H9 (cell line): ENCODE measurements at regions not wholly inside any gene's neighbourhood (a gene's known extent, or its start where the extent isn't known, plus 50 kb on each side); places are given as distances from the start of the nearest gene placed in this dataset.

Experiments used
- DNase-seq: peaks from one replicate; pipeline ENCODE4 v3.0.0-alpha.2; 2017
- H2AFZ ChIP-seq: one replicate; pipeline ENCODE4 v1.6.1; 2013; ENCODE audit warnings: mild to moderate bottlenecking, low read length, control low read depth, moderate library complexity
- H2AK5ac ChIP-seq: 2 replicates; pipeline ENCODE4 v1.6.1; 2013; ENCODE audit warnings: low read length, control low read depth, mixed read lengths; ENCODE audit not compliant: insufficient read length
- H2BK120ac ChIP-seq: one replicate; pipeline ENCODE4 v1.6.1; 2013; ENCODE audit warnings: low read depth, mild to moderate bottlenecking, low read length, control low read depth, inconsistent platforms; ENCODE audit not compliant: poor library complexity, severe bottlenecking
- H2BK12ac ChIP-seq: 2 replicates; pipeline ENCODE4 v1.6.1; 2013; ENCODE audit warnings: low read length, control low read depth, mixed read lengths, low read depth; ENCODE audit not compliant: insufficient read length
- H2BK15ac ChIP-seq: 2 replicates; pipeline ENCODE4 v1.6.1; 2013; ENCODE audit warnings: low read depth, low read length, control low read depth
- H2BK20ac ChIP-seq: one replicate; pipeline ENCODE4 v1.6.1; 2013; ENCODE audit warnings: low read depth, mild to moderate bottlenecking, low read length, control low read depth, inconsistent platforms; ENCODE audit not compliant: poor library complexity, severe bottlenecking
- H2BK5ac ChIP-seq: 2 replicates; pipeline ENCODE4 v1.6.1; 2013; ENCODE audit warnings: low read length, control low read depth, mixed read lengths; ENCODE audit not compliant: insufficient read length
- H3K14ac ChIP-seq: 2 replicates; pipeline ENCODE4 v1.6.1; 2013; ENCODE audit warnings: low read length, control low read depth; ENCODE audit not compliant: insufficient read depth
- H3K18ac ChIP-seq: 2 replicates; pipeline ENCODE4 v1.6.1; 2013; ENCODE audit warnings: low read depth, mild to moderate bottlenecking, mixed read lengths, low read length, control low read depth; ENCODE audit not compliant: insufficient read length
- H3K23ac ChIP-seq: 2 replicates; pipeline ENCODE4 v1.6.1; 2013; ENCODE audit warnings: low read length, control low read depth, mixed read lengths, low read depth; ENCODE audit not compliant: insufficient read length
- H3K23me2 ChIP-seq: 2 replicates; pipeline ENCODE4 v1.6.1; 2013; ENCODE audit warnings: low read depth, mild to moderate bottlenecking, mixed read lengths, low read length, control low read depth; ENCODE audit not compliant: insufficient read length, poor library complexity, severe bottlenecking
- H3K27ac ChIP-seq: 2 replicates; pipeline ENCODE4 v1.5.1; 2013; ENCODE audit warnings: low read length, control low read depth, mixed read lengths, low read depth; ENCODE audit not compliant: insufficient read length
- H3K27me3 ChIP-seq: 2 replicates; pipeline ENCODE4 v1.6.1; 2013; ENCODE audit warnings: low read length, control low read depth, inconsistent platforms; ENCODE audit not compliant: insufficient read depth
- H3K4ac ChIP-seq: 2 replicates; pipeline ENCODE4 v1.6.1; 2013; ENCODE audit warnings: low read depth, mild to moderate bottlenecking, control low read depth, inconsistent platforms, low read length, moderate library complexity
- H3K4me1 ChIP-seq: 2 replicates; pipeline ENCODE4 v1.6.1; 2013; ENCODE audit warnings: low read length, control low read depth, inconsistent platforms; ENCODE audit not compliant: insufficient read depth
- H3K4me2 ChIP-seq: 2 replicates; pipeline ENCODE4 v1.6.1; 2013; ENCODE audit warnings: low read length, control low read depth, mixed read lengths; ENCODE audit not compliant: insufficient read length, insufficient read depth
- H3K56ac ChIP-seq: 2 replicates; pipeline ENCODE4 v1.6.1; 2013; ENCODE audit warnings: low read depth, mild to moderate bottlenecking, mixed read lengths, low read length, control low read depth; ENCODE audit not compliant: insufficient read length
- H3K79me1 ChIP-seq: 2 replicates; pipeline ENCODE4 v1.6.1; 2013; ENCODE audit warnings: low read depth, mild to moderate bottlenecking, moderate library complexity, low read length, control low read depth, inconsistent platforms; ENCODE audit not compliant: insufficient read depth, poor library complexity, severe bottlenecking
- H3K79me2 ChIP-seq: 2 replicates; pipeline ENCODE4 v1.6.1; 2013; ENCODE audit warnings: low read length, control low read depth, inconsistent platforms; ENCODE audit not compliant: insufficient read depth
- H3K9ac ChIP-seq: 2 replicates; pipeline ENCODE4 v1.6.1; 2013; ENCODE audit warnings: low read length, control low read depth, mixed read lengths; ENCODE audit not compliant: insufficient read length; ENCODE audit errors: extremely low read depth
- H3K9me3 ChIP-seq: one replicate; pipeline ENCODE4 v1.6.1; 2013; ENCODE audit warnings: low read depth, low read length, inconsistent platforms; ENCODE audit not compliant: control insufficient read depth
- H3T11ph ChIP-seq: one replicate; pipeline ENCODE4 v1.6.1; 2013; ENCODE audit warnings: mild to moderate bottlenecking, low read length, control low read depth, inconsistent platforms
- H4K20me1 ChIP-seq: one replicate; pipeline ENCODE4 v1.6.1; 2013; ENCODE audit not compliant: control insufficient read depth, insufficient read length, insufficient read depth
- H4K5ac ChIP-seq: 2 replicates; pipeline ENCODE4 v1.6.1; 2013; ENCODE audit warnings: low read depth, mild to moderate bottlenecking, mixed read lengths, low read length, control low read depth; ENCODE audit not compliant: insufficient read length
- H4K8ac ChIP-seq: replicated peaks from 2 replicates; pipeline ENCODE4 v1.6.1; 2013; ENCODE audit warnings: low read length, control low read depth, mixed read lengths, low read depth; ENCODE audit not compliant: insufficient read length
- H4K91ac ChIP-seq: 2 replicates; pipeline ENCODE4 v1.6.1; 2013; ENCODE audit warnings: low read depth, mild to moderate bottlenecking, moderate library complexity, mixed read lengths, low read length, control low read depth; ENCODE audit not compliant: insufficient read length
- H3K27ac Mint-ChIP-seq, 3 experiments: 2 replicates in 2 of 3; 3 replicates in 1 of 3; pipeline ENCODE4 v1.8.0; 2020 to 2021; ENCODE audit warnings: mixed read lengths in 3 of 3, mild to moderate bottlenecking in 1 of 3, moderate library complexity in 1 of 3
- H3K27me3 Mint-ChIP-seq: 2 replicates; pipeline ENCODE4 v1.8.0; 2021; ENCODE audit warnings: low read depth, mild to moderate bottlenecking, moderate library complexity, mixed read lengths
- H3K36me3 Mint-ChIP-seq, 3 experiments: 2 replicates in 2 of 3; 3 replicates in 1 of 3; pipeline ENCODE4 v1.8.0; 2020 to 2021; ENCODE audit warnings: low read depth in 3 of 3, mixed read lengths in 3 of 3; ENCODE audit not compliant: insufficient read depth in 1 of 3
- H3K4me1 Mint-ChIP-seq, 2 experiments: 2 replicates each; pipeline ENCODE4 v1.8.0; 2020; ENCODE audit warnings: mixed read lengths in 2 of 2
- H3K4me3 Mint-ChIP-seq, 2 experiments: 2 replicates in 1 of 2; 3 replicates in 1 of 2; pipeline ENCODE4 v1.8.0; 2020 to 2021; ENCODE audit warnings: mild to moderate bottlenecking in 2 of 2, mixed read lengths in 2 of 2, moderate library complexity in 1 of 2
- H3K9me3 Mint-ChIP-seq, 2 experiments: 2 replicates in 1 of 2; 3 replicates in 1 of 2; pipeline ENCODE4 v1.8.0; 2020; ENCODE audit warnings: mild to moderate bottlenecking in 2 of 2, mixed read lengths in 2 of 2, moderate library complexity in 1 of 2
- CTCF ChIP-seq: fragments of 200-600 bp; sonication (generic); conservative IDR thresholded peaks from 3 replicates; pipeline ENCODE4 v1.8.0; 2021; ENCODE audit warnings: antibody characterized with exemption, mild to moderate bottlenecking

GRCh38 chr3:178275311-178275710, 260.9 kb upstream of the KCNMB2 start:
- H3K27me3 Mint-ChIP-seq, result no peaks in the 10 kb centered on the region
- H3K23ac ChIP-seq, result no peak overlapping the region
- no peaks in the 10 kb centered on the region for H4K20me1 ChIP-seq

More at GRCh38 chr3:178275311-178275710, 260.9 kb upstream of the KCNMB2 start:
- H2BK120ac ChIP-seq, result no peak overlapping the region
- H3K18ac ChIP-seq, result no peak overlapping the region
- no peak overlapping the region for H3K27ac ChIP-seq
- no peak overlapping the region for H2AFZ ChIP-seq
- H4K91ac ChIP-seq, result no peak overlapping the region
- Mint-ChIP-seq H3K36me3 (peaks cover 6 to 10% (median 10%) of the 10 kb centered on the region in 3 experiments; a peak in 6 of 7 replicates), H3K4me1 (no peaks in the 10 kb centered on the region), H3K27ac (no peak overlapping the region), H3K9me3 (peaks cover 10 to 11% of the 10 kb centered on the region in 2 experiments), H3K4me3 (no peak overlapping the region)
- H3T11ph ChIP-seq, result no peak overlapping the region
- H4K8ac ChIP-seq, result no peak overlapping the region
- no peak overlapping the region for H2BK12ac ChIP-seq
- no peaks in the 10 kb centered on the region for H3K4me1 ChIP-seq
- H3K79me1 ChIP-seq, result no peaks in the 10 kb centered on the region
- H4K5ac ChIP-seq, result no peak overlapping the region
- H2BK20ac ChIP-seq, result no peak overlapping the region
- H2BK15ac ChIP-seq, result no peak overlapping the region
- H3K27me3 ChIP-seq, result no peaks in the 10 kb centered on the region
- H3K79me2 ChIP-seq, result no peaks in the 10 kb centered on the region
- no peak for TF ChIP-seq CTCF
- H3K4me2 ChIP-seq, result no peak overlapping the region
- H2BK5ac ChIP-seq, result no peak overlapping the region
- no peak overlapping the region for H2AK5ac ChIP-seq
- H3K56ac ChIP-seq, result no peak overlapping the region
- DNase-seq, result no peak
- H3K9me3 ChIP-seq, result no peaks in the 10 kb centered on the region
- H3K23me2 ChIP-seq, result no peaks in the 10 kb centered on the region
- no peak overlapping the region for H3K4ac ChIP-seq
- H3K9ac ChIP-seq, result no peak overlapping the region
- H3K14ac ChIP-seq, result no peak overlapping the region
